Activated B cell treated with CpG ODN at 0.5 μM for 24 hours (primary cell): ENCODE measurements at regions not wholly inside any gene's neighbourhood (a gene's known extent, or its start where the extent isn't known, plus 50 kb on each side); places are given as distances from the start of the nearest gene placed in this dataset.
"Not testable (repeated sequence)": the region's sequence is repeated elsewhere in the genome, so short reads cannot be mapped to it uniquely, and the experiment has no call there.

ENCODE experiments used
- ATAC-seq: fragments of 200-7000 bp; cut with Tn5 transposase; one replicate; pipeline ENCODE4 v1.10.0; 2021; ENCODE audit warnings: low read depth, mild to moderate bottlenecking, moderate library complexity
- CTCF ChIA-PET: fragments of 350-600 bp; sonication (Branson Sonifier 250); formaldehyde crosslinking; loops from one replicate; lab custom pipeline; 2021; ENCODE audit warnings: antibody characterized with exemption; lab: Charles Lee
- POLR2A ChIA-PET: fragments of 350-600 bp; sonication (Branson Sonifier 250); formaldehyde crosslinking; loops from one replicate; lab custom pipeline; 2021; ENCODE audit warnings: antibody characterized with exemption; lab: Charles Lee
- DNase-seq: peaks from one replicate; pipeline ENCODE4 v3.0.0; 2022
- H3K27ac Mint-ChIP-seq: one replicate; pipeline ENCODE4 v1.8.0; 2020; ENCODE audit warnings: mixed read lengths
- H3K27me3 Mint-ChIP-seq: one replicate; pipeline ENCODE4 v1.8.0; 2021; ENCODE audit warnings: mixed read lengths
- H3K36me3 Mint-ChIP-seq: one replicate; pipeline ENCODE4 v1.8.0; 2021; ENCODE audit warnings: low read depth, mixed read lengths
- H3K4me1 Mint-ChIP-seq: one replicate; pipeline ENCODE4 v1.8.0; 2021; ENCODE audit warnings: mixed read lengths
- H3K4me3 Mint-ChIP-seq: one replicate; pipeline ENCODE4 v1.8.0; 2020; ENCODE audit warnings: mild to moderate bottlenecking, mixed read lengths
- H3K9me3 Mint-ChIP-seq: one replicate; pipeline ENCODE4 v1.8.0; 2020; ENCODE audit warnings: mixed read lengths
- CTCF ChIP-seq: fragments of 200-600 bp; IDR thresholded peaks from one replicate; pipeline ENCODE4 v1.8.0; 2022; ENCODE audit warnings: antibody characterized with exemption, mild to moderate bottlenecking
- intact Hi-C: fragments of 100-400 bp; cut with micrococcal nuclease; formaldehyde crosslinking; loops from one replicate; pipeline ENCODE4 v1.15.1; 2024

DNA sequence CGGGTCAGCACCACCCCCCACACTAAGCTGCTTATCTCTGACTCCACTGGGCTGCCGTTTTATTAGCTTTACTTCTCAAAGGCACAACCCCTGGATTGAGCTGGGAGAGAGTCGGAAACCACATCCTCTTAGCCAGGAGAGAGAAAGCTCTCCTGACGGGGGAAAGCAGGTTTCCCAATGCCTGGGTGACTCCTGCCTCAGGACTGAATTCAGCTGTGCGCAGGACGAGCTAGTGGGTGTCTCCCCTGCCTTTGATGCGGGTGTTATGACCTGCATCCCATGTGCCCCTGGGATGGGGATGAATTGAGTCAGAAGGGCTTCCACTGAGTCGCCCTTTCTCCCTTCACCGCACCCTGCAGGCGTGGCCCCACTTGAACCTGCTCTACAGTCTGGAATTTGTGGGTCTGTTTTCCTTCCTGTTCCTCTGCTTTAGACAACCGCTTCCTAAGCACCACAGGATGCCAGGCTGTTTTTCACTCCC lies 819.2 kb upstream of the EEF2KMT start:
- CTCF ChIA-PET, result no interaction called here
- POLR2A ChIA-PET, result no interaction called here
- intact Hi-C loops, result no loop called here

GRCh38 chr16:5911241-5911640 lies 813.6 kb upstream of the EEF2KMT start:
- Mint-ChIP-seq H3K4me1 (no peaks in the 10 kb centered on the region), H3K36me3 (no peaks in the 10 kb centered on the region), H3K4me3 (no peak overlapping the region), H3K27ac (no peak overlapping the region), H3K27me3 (no peaks in the 10 kb centered on the region), H3K9me3 (no peaks in the 10 kb centered on the region)
- TF ChIP-seq CTCF, result no peak
- POLR2A ChIA-PET, result no interaction called here
- DNase-seq, result no peak
- ATAC-seq, result no peak
- intact Hi-C loops, result no loop called here
- CTCF ChIA-PET, result no interaction called here

More for the DNA sequence above, 819.2 kb upstream of the EEF2KMT start:
- no peaks in the 10 kb centered on the region for H3K36me3 Mint-ChIP-seq
- no peak overlapping the region for H3K4me3 Mint-ChIP-seq
- no peaks in the 10 kb centered on the region for H3K27me3 Mint-ChIP-seq
- H3K9me3 Mint-ChIP-seq, result peaks cover 2% of the 10 kb centered on the region
- no peak overlapping the region for H3K27ac Mint-ChIP-seq
- no peak for ATAC-seq
- H3K4me1 Mint-ChIP-seq, result no peaks in the 10 kb centered on the region
- DNase-seq, result no peak
- no peak for TF ChIP-seq CTCF

DNA sequence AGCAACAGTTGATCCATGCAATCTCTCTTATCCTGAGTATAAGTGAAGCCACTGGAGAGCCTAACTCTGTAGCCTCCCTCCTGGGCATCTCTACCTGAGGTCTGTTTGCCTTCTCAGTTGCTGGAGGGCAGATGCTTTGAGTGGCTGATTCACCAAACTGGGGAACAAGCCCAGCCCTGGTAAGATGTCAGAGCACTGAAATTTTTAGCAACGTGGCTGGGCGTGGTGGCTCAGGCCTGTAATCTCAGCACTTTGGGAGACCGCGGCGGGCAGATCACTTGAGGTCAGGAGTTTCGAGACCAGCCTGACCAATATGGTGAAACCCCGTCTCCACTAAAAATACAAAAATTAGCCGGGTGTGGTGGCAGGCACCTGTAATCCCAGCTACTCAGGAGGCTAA lies 812.0 kb upstream of the EEF2KMT start:
- H3K27ac Mint-ChIP-seq, POLR2A ChIA-PET, H3K36me3 Mint-ChIP-seq, DNase-seq, intact Hi-C loops, H3K27me3 Mint-ChIP-seq, H3K4me3 Mint-ChIP-seq, H3K9me3 Mint-ChIP-seq, CTCF ChIA-PET, ATAC-seq, H3K4me1 Mint-ChIP-seq: not testable (repeated sequence)

GRCh38 chr16:5907544-5907943 lies 809.9 kb upstream of the EEF2KMT start:
- no peak for DNase-seq
- H3K9me3 Mint-ChIP-seq, result no peaks in the 10 kb centered on the region
- no peaks in the 10 kb centered on the region for H3K27me3 Mint-ChIP-seq
- H3K36me3 Mint-ChIP-seq, result no peaks in the 10 kb centered on the region
- TF ChIP-seq CTCF, result no peak
- no peak overlapping the region for H3K27ac Mint-ChIP-seq
- ChIA-PET CTCF (no interaction called here), POLR2A (no interaction called here)
- H3K4me1 Mint-ChIP-seq, result no peaks in the 10 kb centered on the region
- ATAC-seq, result no peak
- intact Hi-C loops, result no loop called here
- H3K4me3 Mint-ChIP-seq, result no peak overlapping the region

GRCh38 chr16:5906351-5906750 lies 808.8 kb upstream of the EEF2KMT start:
- no peak overlapping the region for H3K27ac Mint-ChIP-seq
- CTCF ChIA-PET, result no interaction called here
- no peak for ATAC-seq
- no peaks in the 10 kb centered on the region for H3K9me3 Mint-ChIP-seq
- H3K27me3 Mint-ChIP-seq, result no peaks in the 10 kb centered on the region
- no peaks in the 10 kb centered on the region for H3K36me3 Mint-ChIP-seq
- intact Hi-C loops, result no loop called here
- POLR2A ChIA-PET, result no interaction called here
- no peak for TF ChIP-seq CTCF
- no peaks in the 10 kb centered on the region for H3K4me1 Mint-ChIP-seq
- no peak for DNase-seq
- H3K4me3 Mint-ChIP-seq, result no peak overlapping the region

GRCh38 chr16:5905935-5906334 lies 808.3 kb upstream of the EEF2KMT start:
- Mint-ChIP-seq H3K4me1 (no peaks in the 10 kb centered on the region), H3K9me3 (no peaks in the 10 kb centered on the region), H3K27me3 (no peaks in the 10 kb centered on the region), H3K4me3 (no peak overlapping the region), H3K27ac (no peak overlapping the region), H3K36me3 (no peaks in the 10 kb centered on the region)
- intact Hi-C loops, result no loop called here
- ATAC-seq, result no peak
- ChIA-PET POLR2A (no interaction called here), CTCF (no interaction called here)
- no peak for DNase-seq
- no peak for TF ChIP-seq CTCF
